HCT116 (cell line): ENCODE measurements at regions not wholly inside any gene's neighbourhood (a gene's known extent, or its start where the extent isn't known, plus 50 kb on each side); places are given as distances from the start of the nearest gene placed in this dataset.

Experiments used
- ATAC-seq: fragments of 200-7000 bp; cut with Tn5 transposase; 2 replicates; pipeline ENCODE4 v1.9.1; 2020; ENCODE audit warnings: mild to moderate bottlenecking, moderate library complexity
- BruUV-seq: library from RNA; stranded (reverse); fragments of 400-500 nt; replicated peaks from 2 replicates; lab custom pipeline; 2021; lab: Mats Ljungman, UMichigan
- CTCF ChIA-PET: fragments of 300-600 bp; sonication (Branson Sonifier 250); formaldehyde crosslinking; loops from one replicate; lab custom pipeline; 2021; ENCODE audit warnings: antibody characterized with exemption; lab: Charles Lee
- POLR2A ChIA-PET: fragments of 300-600, 350-600 bp; sonication (Branson Sonifier 250); formaldehyde crosslinking; loops from one replicate; lab custom pipeline; 2021; ENCODE audit warnings: antibody characterized with exemption; lab: Charles Lee
- RAD21 ChIA-PET, 2 experiments: fragments of 300-600 bp; sonication (Branson Sonifier 250); formaldehyde crosslinking; loops; one replicate each; lab custom pipeline; 2023; ENCODE audit warnings: low total read pairs in 2 of 2; ENCODE audit not compliant: uncharacterized antibody in 2 of 2, unreplicated experiment in 2 of 2, low non-redundant PET in 1 of 2; lab: Charles Lee
- DNase-seq: peaks from one replicate; pipeline ENCODE4 v3.0.0-alpha.2; 2010; ENCODE audit warnings: low read depth, low spot score
- H2AFZ ChIP-seq: fragments of 200-600 bp; shearing (Covaris generic), sonication (generic); 2 replicates; pipeline ENCODE4 v1.6.1; 2017; ENCODE audit warnings: low read depth, mixed run types, mixed read lengths, antibody characterized with exemption, low read length; ENCODE audit not compliant: poor library complexity, severe bottlenecking
- H3K27ac ChIP-seq: 2 replicates; pipeline ENCODE4 v1.5.1; 2012; ENCODE audit warnings: low read depth, low read length
- H3K27me3 ChIP-seq: fragments of 200-600 bp; sonication (generic); 2 replicates; pipeline ENCODE4 v1.6.1; 2016; ENCODE audit warnings: mixed run types, low read length, mixed read lengths; ENCODE audit not compliant: insufficient read depth
- H3K36me3 ChIP-seq, 2 experiments: fragments of 200-500 bp in 1 of 2; fragments of 200-600 bp in 1 of 2; sonication (Bioruptor generic) in 1 of 2; sonication (generic) in 1 of 2; 2 replicates each; pipeline versions ENCODE4 v1.5.1 to v1.6.1; 2014 to 2016; ENCODE audit warnings: low read length in 2 of 2, inconsistent platforms in 1 of 2, mixed read lengths in 1 of 2, mixed run types in 1 of 2; ENCODE audit not compliant: insufficient read depth in 2 of 2, control insufficient read depth in 1 of 2
- H3K4me1 ChIP-seq, 2 experiments: fragments of 200-600 bp in 1 of 2; sonication (generic) in 1 of 2; 2 replicates each; pipeline versions ENCODE4 v1.5.1 to v1.6.1; 2012 to 2017; ENCODE audit warnings: low read length in 2 of 2, inconsistent platforms in 1 of 2, mild to moderate bottlenecking in 1 of 2, mixed read lengths in 1 of 2, mixed run types in 1 of 2, moderate library complexity in 1 of 2; ENCODE audit not compliant: insufficient read depth in 2 of 2, control insufficient read depth in 1 of 2
- H3K4me2 ChIP-seq: fragments of 200-600 bp; sonication (generic); 2 replicates; pipeline ENCODE4 v1.6.1; 2017; ENCODE audit warnings: mixed run types, low read length, mixed read lengths
- H3K4me3 ChIP-seq, 2 experiments: fragments of 200-600 bp in 1 of 2; sonication (generic) in 1 of 2; replicated peaks in 1 of 2; 2 replicates each; pipeline ENCODE4 v1.5.1; 2011 to 2016; ENCODE audit warnings: low read length in 2 of 2, control low read depth in 1 of 2, low read depth in 1 of 2, mild to moderate bottlenecking in 1 of 2, mixed read lengths in 1 of 2, mixed run types in 1 of 2
- H3K79me2 ChIP-seq: fragments of 200-600 bp; sonication (generic); 2 replicates; pipeline ENCODE4 v1.6.1; 2017; ENCODE audit warnings: mild to moderate bottlenecking, mixed run types, low read length, moderate library complexity, mixed read lengths; ENCODE audit not compliant: insufficient read depth
- H3K9ac ChIP-seq: fragments of 200-600 bp; sonication (generic); 2 replicates; pipeline ENCODE4 v1.6.1; 2016; ENCODE audit warnings: low read length, mixed read lengths
- H3K9me2 ChIP-seq: fragments of 200-600 bp; sonication (generic), shearing (Covaris generic); 2 replicates; pipeline ENCODE4 v1.6.1; 2017; ENCODE audit warnings: mixed run types, mild to moderate bottlenecking, moderate library complexity; ENCODE audit not compliant: insufficient read depth
- H3K9me3 ChIP-seq, 2 experiments: fragments of 200-500 bp in 1 of 2; fragments of 200-600 bp in 1 of 2; sonication (Bioruptor generic) in 1 of 2; sonication (generic) in 1 of 2; 2 replicates each; pipeline ENCODE4 v1.6.1; 2014 to 2017; ENCODE audit warnings: low read length in 2 of 2, mixed read lengths in 2 of 2, inconsistent platforms in 1 of 2, low read depth in 1 of 2, mild to moderate bottlenecking in 1 of 2, mixed run types in 1 of 2, moderate library complexity in 1 of 2; ENCODE audit not compliant: control insufficient read depth in 1 of 2, insufficient read depth in 1 of 2
- H4K20me1 ChIP-seq: fragments of 200-600 bp; sonication (generic), shearing (Covaris generic); 2 replicates; pipeline ENCODE4 v1.6.1; 2017; ENCODE audit warnings: mixed run types, mild to moderate bottlenecking, moderate library complexity; ENCODE audit not compliant: insufficient read depth
- CBX3 ChIP-seq: IDR thresholded peaks from 2 replicates; pipeline ENCODE4 v1.6.1; 2012; ENCODE audit warnings: low read depth
- ELF1 ChIP-seq: IDR thresholded peaks from 2 replicates; pipeline ENCODE4 v1.6.1; 2012; ENCODE audit warnings: low read depth, borderline replicate concordance
- EZH2 ChIP-seq: fragments of 200-600 bp; sonication (generic); IDR thresholded peaks from 2 replicates; pipeline ENCODE4 v1.6.1; 2017; ENCODE audit warnings: antibody characterized with exemption, mixed run types
- EZH2phosphoT487 ChIP-seq: fragments of 200-600 bp; IDR thresholded peaks from 2 replicates; pipeline ENCODE4 v1.6.1; 2018; ENCODE audit warnings: antibody characterized with exemption, borderline replicate concordance
- MAX ChIP-seq: IDR thresholded peaks from 2 replicates; pipeline ENCODE4 v1.6.1; 2012
- POLR2A ChIP-seq: IDR thresholded peaks from 2 replicates; pipeline ENCODE4 v1.7.0; 2011; ENCODE audit warnings: borderline replicate concordance; ENCODE audit not compliant: insufficient read depth, insufficient read length; ENCODE audit errors: extremely low read depth
- RAD21 ChIP-seq: IDR thresholded peaks from 2 replicates; pipeline ENCODE4 v1.6.1; 2012; ENCODE audit warnings: low read depth, mild to moderate bottlenecking
- REST ChIP-seq: IDR thresholded peaks from 2 replicates; pipeline ENCODE4 v1.6.1; 2012; ENCODE audit warnings: low read depth
- TCF7L2 ChIP-seq: IDR thresholded peaks from 2 replicates; pipeline ENCODE4 v1.7.0; 2011; ENCODE audit warnings: borderline replicate concordance, inconsistent platforms; ENCODE audit not compliant: insufficient read depth, insufficient read length; ENCODE audit errors: extremely low read depth
- intact Hi-C: fragments of 100-400 bp; cut with micrococcal nuclease; formaldehyde crosslinking; loops from 2 replicates; pipeline ENCODE4 v1.10.0; 2022
- TF ChIP-seq, protein P1 (sequence below): IDR thresholded peaks from 2 replicates; pipeline ENCODE4 v1.6.1; 2012

GRCh38 chr2:239894276-239894675 lies 130.9 kb downstream of the NDUFA10 start:
- TF ChIP-seq RAD21, result no peak
- no peak for TF ChIP-seq EZH2phosphoT487
- TF ChIP-seq POLR2A, result no peak
- ChIA-PET CTCF (no interaction called here), RAD21 (no interaction called here), POLR2A (no interaction called here)
- Histone ChIP-seq H3K4me2 (no peak overlapping the region), H4K20me1 (no peaks in the 10 kb centered on the region), H3K9me2 (no peaks in the 10 kb centered on the region), H3K9ac (no peak overlapping the region), H3K27ac (no peak overlapping the region), H3K4me1 (no peaks in the 10 kb centered on the region), H3K27me3 (peaks cover 10% of the 10 kb centered on the region; the same call in 1 of the 2 replicates), H3K4me3 (no peak overlapping the region), H3K9me3 (no peaks in the 10 kb centered on the region), H3K36me3 (no peaks in the 10 kb centered on the region), H3K79me2 (no peaks in the 10 kb centered on the region), H2AFZ (no peak overlapping the region)
- ATAC-seq (no peak), DNase-seq (no peak)
- BruUV-seq, result no TSS peak
- intact Hi-C loops, result no loop called here

DNA sequence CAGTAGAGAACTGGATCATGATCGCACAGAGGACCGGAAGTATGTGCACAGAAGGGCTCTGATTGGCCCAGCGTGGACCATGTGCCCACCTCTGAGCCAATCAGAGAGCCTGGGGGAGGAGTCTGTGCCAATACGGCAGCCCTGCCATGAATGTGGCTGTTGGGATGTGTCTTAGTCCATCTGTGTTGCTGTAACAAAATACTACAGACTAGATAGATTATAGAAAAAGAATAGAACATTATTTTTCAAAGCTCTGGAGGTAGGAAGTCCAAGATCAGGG lies 132.0 kb downstream of the NDUFA10 start:
- no peak overlapping the region for H2AFZ ChIP-seq
- no peaks in the 10 kb centered on the region for H4K20me1 ChIP-seq
- no peaks in the 10 kb centered on the region for H3K9me2 ChIP-seq
- no peak overlapping the region for H3K9ac ChIP-seq
- H3K4me2 ChIP-seq, result no peak overlapping the region
- RAD21 ChIA-PET, result no interaction called here
- TF ChIP-seq CBX3 (no peak), ELF1 (no peak), MAX (no peak), TCF7L2 (no peak), REST (no peak), EZH2 (no peak)
- TF ChIP-seq, protein P1, sequence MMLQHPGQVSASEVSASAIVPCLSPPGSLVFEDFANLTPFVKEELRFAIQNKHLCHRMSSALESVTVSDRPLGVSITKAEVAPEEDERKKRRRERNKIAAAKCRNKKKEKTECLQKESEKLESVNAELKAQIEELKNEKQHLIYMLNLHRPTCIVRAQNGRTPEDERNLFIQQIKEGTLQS, result no peak
- TF ChIP-seq, all 23 proteins: peak for 0
- no peak overlapping the region for H3K4me3 ChIP-seq
- intact Hi-C loops, result no loop called here
- no peaks in the 10 kb centered on the region for H3K9me3 ChIP-seq
- no peak overlapping the region for H3K27ac ChIP-seq
- ATAC-seq (peak; percentile 82), DNase-seq (no peak)
- H3K79me2 ChIP-seq, result no peaks in the 10 kb centered on the region
- H3K4me1 ChIP-seq, result no peaks in the 10 kb centered on the region
- peaks cover 10% of the 10 kb centered on the region; the same call in 1 of the 2 replicates for H3K27me3 ChIP-seq
- H3K36me3 ChIP-seq, result no peaks in the 10 kb centered on the region
- ChIA-PET CTCF (no interaction called here), POLR2A (no interaction called here)
- no TSS peak for BruUV-seq
